ENCODE measurements at regions not wholly inside any gene's neighbourhood (a gene's known extent, or its start where the extent isn't known, plus 50 kb on each side); places are given as distances from the start of the nearest gene placed in this dataset.

DNA sequence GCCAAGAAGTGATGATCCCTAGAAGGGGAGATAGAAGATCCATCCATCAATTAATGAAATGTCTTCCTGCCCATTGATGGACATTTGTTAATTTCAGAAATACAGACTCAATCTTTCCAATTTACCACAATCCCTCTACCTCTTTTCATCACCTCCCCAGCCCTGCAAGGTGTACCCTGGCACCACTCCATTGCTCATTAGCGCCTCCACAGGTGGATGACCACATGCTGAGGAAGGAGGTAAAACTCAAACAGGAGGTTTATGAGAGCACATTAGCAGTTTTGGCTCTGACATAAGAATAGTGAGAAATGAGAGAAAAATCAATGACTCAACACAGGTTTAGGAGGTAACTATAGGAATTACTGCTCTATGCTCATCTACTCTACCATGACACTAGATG lies 208.0 kb downstream of the C1D start:
- Histone ChIP-seq H3K27me3 (no peaks in the 10 kb centered on the region), H3K36me3 (no peaks in the 10 kb centered on the region), H3K4me1 (no peaks in the 10 kb centered on the region), H3K27ac (no peak overlapping the region), H3K9me3 (no peaks in the 10 kb centered on the region), H3K4me3 (no peak overlapping the region)
- TF ChIP-seq, protein P1, sequence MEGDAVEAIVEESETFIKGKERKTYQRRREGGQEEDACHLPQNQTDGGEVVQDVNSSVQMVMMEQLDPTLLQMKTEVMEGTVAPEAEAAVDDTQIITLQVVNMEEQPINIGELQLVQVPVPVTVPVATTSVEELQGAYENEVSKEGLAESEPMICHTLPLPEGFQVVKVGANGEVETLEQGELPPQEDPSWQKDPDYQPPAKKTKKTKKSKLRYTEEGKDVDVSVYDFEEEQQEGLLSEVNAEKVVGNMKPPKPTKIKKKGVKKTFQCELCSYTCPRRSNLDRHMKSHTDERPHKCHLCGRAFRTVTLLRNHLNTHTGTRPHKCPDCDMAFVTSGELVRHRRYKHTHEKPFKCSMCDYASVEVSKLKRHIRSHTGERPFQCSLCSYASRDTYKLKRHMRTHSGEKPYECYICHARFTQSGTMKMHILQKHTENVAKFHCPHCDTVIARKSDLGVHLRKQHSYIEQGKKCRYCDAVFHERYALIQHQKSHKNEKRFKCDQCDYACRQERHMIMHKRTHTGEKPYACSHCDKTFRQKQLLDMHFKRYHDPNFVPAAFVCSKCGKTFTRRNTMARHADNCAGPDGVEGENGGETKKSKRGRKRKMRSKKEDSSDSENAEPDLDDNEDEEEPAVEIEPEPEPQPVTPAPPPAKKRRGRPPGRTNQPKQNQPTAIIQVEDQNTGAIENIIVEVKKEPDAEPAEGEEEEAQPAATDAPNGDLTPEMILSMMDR (IDR thresholded peaks at IDR 0.05), result no peak
- TF ChIP-seq POLR2A (IDR thresholded peaks at IDR 0.05), result no peak
- no peak for DNase-seq

- H3K4me3 ChIP-seq, result no peak overlapping the region
- H3K9me3 ChIP-seq, result no peaks in the 10 kb centered on the region
- H3K27ac ChIP-seq, result no peak overlapping the region
- no peaks in the 10 kb centered on the region for H3K36me3 ChIP-seq
- H3K4me1 ChIP-seq, result no peaks in the 10 kb centered on the region
- DNase-seq, result no peak
- TF ChIP-seq POLR2A (IDR thresholded peaks at IDR 0.05), result no peak
- TF ChIP-seq, protein P1 (IDR thresholded peaks at IDR 0.05), result no peak
- H3K27me3 ChIP-seq, result no peaks in the 10 kb centered on the region
Measured at GRCh38 chr2:67856866-67857265, 205.9 kb downstream of the C1D start.

GRCh38 chr2:67857836-67858235 lies 205.0 kb downstream of the C1D start:
- no peaks in the 10 kb centered on the region for H3K27me3 ChIP-seq
- H3K27ac ChIP-seq, result no peak overlapping the region
- no peak for DNase-seq
- H3K36me3 ChIP-seq, result no peaks in the 10 kb centered on the region
- no peaks in the 10 kb centered on the region for H3K9me3 ChIP-seq
- TF ChIP-seq POLR2A (IDR thresholded peaks at IDR 0.05), result no peak
- TF ChIP-seq, protein P1 (IDR thresholded peaks at IDR 0.05), result no peak
- H3K4me3 ChIP-seq, result no peak overlapping the region
- no peaks in the 10 kb centered on the region for H3K4me1 ChIP-seq

GRCh38 chr2:67858886-67859285 lies 203.9 kb downstream of the C1D start:
- no peak overlapping the region for H3K27ac ChIP-seq
- DNase-seq, result no peak
- TF ChIP-seq, protein P1 (IDR thresholded peaks at IDR 0.05), result no peak
- TF ChIP-seq POLR2A (IDR thresholded peaks at IDR 0.05), result no peak
- no peaks in the 10 kb centered on the region for H3K27me3 ChIP-seq
- H3K4me3 ChIP-seq, result no peak overlapping the region
- H3K9me3 ChIP-seq, result no peaks in the 10 kb centered on the region
- no peaks in the 10 kb centered on the region for H3K36me3 ChIP-seq
- H3K4me1 ChIP-seq, result no peaks in the 10 kb centered on the region

- TF ChIP-seq, protein P1 (IDR thresholded peaks at IDR 0.05), result no peak
- TF ChIP-seq POLR2A (IDR thresholded peaks at IDR 0.05), result no peak
- Histone ChIP-seq H3K4me3 (no peak overlapping the region), H3K36me3 (no peaks in the 10 kb centered on the region), H3K27ac (no peak overlapping the region), H3K4me1 (no peaks in the 10 kb centered on the region), H3K27me3 (no peaks in the 10 kb centered on the region), H3K9me3 (no peaks in the 10 kb centered on the region)
- DNase-seq, result no peak
Measured at GRCh38 chr2:67865917-67866316, 196.9 kb downstream of the C1D start.

DNA sequence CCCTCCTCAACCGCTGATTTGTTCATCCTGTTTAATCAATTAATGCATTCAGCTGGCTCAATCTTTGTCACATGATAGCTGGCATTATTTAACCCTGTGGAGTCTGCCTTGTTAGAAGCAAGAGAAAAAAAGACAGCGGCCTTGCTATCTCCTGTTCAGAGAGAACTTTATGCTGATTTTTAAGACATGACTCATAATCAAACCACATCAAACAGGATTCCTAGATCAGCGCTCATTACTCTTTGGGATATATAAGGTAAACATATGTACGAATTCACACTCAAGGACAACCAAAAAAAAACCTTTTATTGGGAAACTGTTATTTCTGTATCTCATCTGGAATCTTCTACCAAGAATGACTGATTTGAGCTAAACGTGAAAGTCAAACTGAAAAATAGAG lies 195.1 kb downstream of the C1D start:
- Histone ChIP-seq H3K36me3 (no peaks in the 10 kb centered on the region), H3K4me1 (no peaks in the 10 kb centered on the region), H3K4me3 (no peak overlapping the region), H3K27ac (no peak overlapping the region), H3K9me3 (no peaks in the 10 kb centered on the region), H3K27me3 (no peaks in the 10 kb centered on the region)
- TF ChIP-seq, protein P1 (IDR thresholded peaks at IDR 0.05), result no peak
- TF ChIP-seq POLR2A (IDR thresholded peaks at IDR 0.05), result no peak
- no peak for DNase-seq
